ENCODE measurements at regions not wholly inside any gene's neighbourhood (a gene's known extent, or its start where the extent isn't known, plus 50 kb on each side); places are given as distances from the start of the nearest gene placed in this dataset.

GRCh38 chr6:4384656-4385055 lies 249.3 kb upstream of the ECI2 start:
- no peak for ATAC-seq
- no peaks in the 10 kb centered on the region for H3K4me1 ChIP-seq
- H3K36me3 ChIP-seq = no peaks in the 10 kb centered on the region
- no peaks in the 10 kb centered on the region for H3K27me3 ChIP-seq
- H3K9me3 ChIP-seq = peaks cover 0 to 34% (median 0%) of the 10 kb centered on the region in 3 donors
- no peak overlapping the region for H3K27ac ChIP-seq
- WGBS, 2 donors (ENCODE audit: low coverage in 1 of 2) = 85 to 100% methylated on average over 1 to 6 of the region's 6 CpGs
- H3K4me3 ChIP-seq = no peak overlapping the region
- TF ChIP-seq POLR2AphosphoS5 (IDR thresholded peaks at IDR 0.05) = no peak
- no peak for TF ChIP-seq POLR2A (IDR thresholded peaks at IDR 0.05)
- no peak for TF ChIP-seq EP300 (IDR thresholded peaks at IDR 0.05)
- no peak for TF ChIP-seq CTCF (IDR thresholded peaks at IDR 0.05)

- Histone ChIP-seq H3K36me3 (no peaks in the 10 kb centered on the region), H3K27ac (no peak overlapping the region), H3K9me3 (peaks cover 0 to 34% (median 0%) of the 10 kb centered on the region in 3 donors), H3K4me1 (no peaks in the 10 kb centered on the region), H3K27me3 (no peaks in the 10 kb centered on the region), H3K4me3 (no peak overlapping the region)
- WGBS, 2 donors (ENCODE audit: low coverage in 1 of 2) = 73 to 85% methylated on average over 8 of the region's 11 CpGs
- no peak for ATAC-seq
- TF ChIP-seq POLR2A (IDR thresholded peaks at IDR 0.05) = no peak
- TF ChIP-seq EP300 (IDR thresholded peaks at IDR 0.05) = no peak
- no peak for TF ChIP-seq POLR2AphosphoS5 (IDR thresholded peaks at IDR 0.05)
- no peak for TF ChIP-seq CTCF (IDR thresholded peaks at IDR 0.05)
Measured at GRCh38 chr6:4383910-4384638, 248.7 kb upstream of the ECI2 start.

- ATAC-seq = no peak
- no peaks in the 10 kb centered on the region for H3K27me3 ChIP-seq
- 87% methylated on average over 3 of the region's 3 CpGs; no CpG with 5 or more reads in 1 of the 2 donors for WGBS, 2 donors (ENCODE audit: low coverage in 1 of 2)
- no peak overlapping the region for H3K4me3 ChIP-seq
- no peak overlapping the region for H3K27ac ChIP-seq
- peaks cover 0 to 34% (median 0%) of the 10 kb centered on the region in 3 donors for H3K9me3 ChIP-seq
- H3K4me1 ChIP-seq = no peaks in the 10 kb centered on the region
- H3K36me3 ChIP-seq = no peaks in the 10 kb centered on the region
- TF ChIP-seq POLR2AphosphoS5 (IDR thresholded peaks at IDR 0.05) = no peak
- TF ChIP-seq EP300 (IDR thresholded peaks at IDR 0.05) = no peak
- no peak for TF ChIP-seq POLR2A (IDR thresholded peaks at IDR 0.05)
- TF ChIP-seq CTCF (IDR thresholded peaks at IDR 0.05) = no peak
Measured at GRCh38 chr6:4382362-4382853, 247.0 kb upstream of the ECI2 start.

- Histone ChIP-seq H3K27me3 (no peaks in the 10 kb centered on the region), H3K9me3 (peaks cover 0 to 34% (median 0%) of the 10 kb centered on the region in 3 donors), H3K27ac (no peak overlapping the region), H3K4me3 (no peak overlapping the region), H3K36me3 (no peaks in the 10 kb centered on the region), H3K4me1 (no peaks in the 10 kb centered on the region)
- no peak for TF ChIP-seq CTCF (IDR thresholded peaks at IDR 0.05)
- TF ChIP-seq EP300 (IDR thresholded peaks at IDR 0.05) = no peak
- no peak for TF ChIP-seq POLR2AphosphoS5 (IDR thresholded peaks at IDR 0.05)
- TF ChIP-seq POLR2A (IDR thresholded peaks at IDR 0.05) = no peak
- WGBS, 2 donors (ENCODE audit: low coverage in 1 of 2) = 34 to 44% methylated on average over 4 of the region's 4 CpGs
- no peak for ATAC-seq
Measured at GRCh38 chr6:4381381-4381780, 246.0 kb upstream of the ECI2 start.

- WGBS, 2 donors (ENCODE audit: low coverage in 1 of 2) = 29 to 63% methylated on average over 2 to 3 of the region's 7 CpGs
- no peaks in the 10 kb centered on the region for H3K27me3 ChIP-seq
- no peaks in the 10 kb centered on the region for H3K4me1 ChIP-seq
- peaks cover 0 to 34% (median 0%) of the 10 kb centered on the region in 3 donors for H3K9me3 ChIP-seq
- no peak overlapping the region for H3K27ac ChIP-seq
- H3K36me3 ChIP-seq = no peaks in the 10 kb centered on the region
- no peak for TF ChIP-seq POLR2A (IDR thresholded peaks at IDR 0.05)
- no peak for TF ChIP-seq CTCF (IDR thresholded peaks at IDR 0.05)
- TF ChIP-seq EP300 (IDR thresholded peaks at IDR 0.05) = no peak
- no peak for TF ChIP-seq POLR2AphosphoS5 (IDR thresholded peaks at IDR 0.05)
- no peak overlapping the region for H3K4me3 ChIP-seq
- ATAC-seq = no peak
Measured at GRCh38 chr6:4380881-4381281, 245.5 kb upstream of the ECI2 start.

Measured in gastroesophageal sphincter (tissue), 4 donors.